GM21367 (cell line): ENCODE measurements at regions not wholly inside any gene's neighbourhood (a gene's known extent, or its start where the extent isn't known, plus 50 kb on each side); places are given as distances from the start of the nearest gene placed in this dataset.
"Not testable (repeated sequence)": the region's sequence is repeated elsewhere in the genome, so short reads cannot be mapped to it uniquely, and the experiment has no call there.

Experiments used
- ATAC-seq: cut with Tn5 transposase; IDR thresholded peaks from one replicate; pipeline ENCODE4 v1.9.1; 2021; ENCODE audit not compliant: unreplicated experiment

DNA sequence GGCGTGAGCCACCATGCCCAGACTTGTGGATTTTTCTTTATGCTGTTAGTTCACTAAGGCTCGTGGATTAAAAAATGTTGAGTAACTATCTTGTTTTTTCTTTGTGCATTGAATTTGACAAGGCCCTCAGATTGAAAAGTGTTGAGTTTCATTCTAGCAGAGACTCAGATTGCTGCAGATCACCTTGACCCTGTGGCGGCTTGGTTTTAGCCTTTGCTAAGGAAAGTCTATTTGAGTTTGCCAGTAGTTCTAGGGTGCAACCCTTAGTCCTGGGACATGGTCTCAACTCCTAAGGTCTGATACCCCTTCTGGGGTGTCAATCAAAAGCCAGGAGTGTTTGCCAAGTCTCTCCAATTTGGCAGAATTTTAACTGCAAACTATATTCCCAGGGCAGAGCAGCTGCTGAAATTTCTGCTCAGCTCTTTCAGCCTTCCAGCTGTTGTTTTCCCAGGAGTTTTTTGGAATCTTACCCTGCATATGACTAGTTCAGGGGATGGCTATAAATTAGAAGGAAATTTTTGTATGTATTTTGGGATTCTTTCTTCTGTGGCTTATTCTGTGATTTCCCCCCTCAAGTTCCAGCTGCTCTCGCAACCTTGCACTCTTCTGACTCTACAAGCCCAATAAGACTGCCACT is 84.3 kb upstream of the HAND1 start:
- ATAC-seq, result no peak

DNA sequence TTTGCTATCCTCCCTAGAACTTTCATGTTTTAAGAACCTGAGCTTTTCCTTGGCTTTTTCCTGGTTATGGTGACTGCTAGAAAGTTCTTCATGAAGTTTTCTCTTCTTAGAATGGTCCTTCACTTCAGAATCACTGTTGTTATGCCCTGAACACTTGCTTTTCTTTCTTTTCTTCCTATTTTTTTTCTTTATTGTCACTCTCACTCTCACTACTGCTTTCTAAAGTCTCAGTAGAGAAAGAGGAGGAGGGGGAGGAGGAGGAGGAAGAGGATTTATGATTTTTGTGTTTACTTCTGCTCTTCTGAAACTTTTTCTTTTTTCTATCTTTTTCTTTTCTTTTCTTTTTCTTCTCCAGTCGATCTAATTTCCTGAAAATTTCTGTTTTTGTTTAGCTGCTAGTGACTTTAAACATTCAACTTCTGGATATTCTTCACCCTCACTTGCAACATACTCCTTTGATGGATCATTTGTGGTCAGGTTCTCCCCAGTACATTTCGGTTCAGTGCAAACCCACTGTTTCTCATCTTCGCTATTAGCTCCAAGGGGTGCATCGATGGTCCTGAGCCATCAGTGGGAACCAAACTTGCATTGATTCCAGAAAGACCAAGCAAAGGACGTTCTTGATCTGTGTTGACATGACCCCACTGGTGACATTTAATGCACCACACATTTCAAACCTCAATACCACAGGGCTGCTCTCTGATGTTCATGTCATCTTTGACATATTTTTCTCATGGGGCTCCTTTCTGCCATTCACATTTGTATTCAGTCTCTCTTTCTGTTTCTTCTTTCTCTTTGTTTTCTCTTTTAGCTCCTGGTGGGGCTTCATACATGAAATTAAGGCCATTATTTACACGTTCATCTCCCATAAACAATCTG is 81.6 kb upstream of the HAND1 start:
- no peak for ATAC-seq

DNA sequence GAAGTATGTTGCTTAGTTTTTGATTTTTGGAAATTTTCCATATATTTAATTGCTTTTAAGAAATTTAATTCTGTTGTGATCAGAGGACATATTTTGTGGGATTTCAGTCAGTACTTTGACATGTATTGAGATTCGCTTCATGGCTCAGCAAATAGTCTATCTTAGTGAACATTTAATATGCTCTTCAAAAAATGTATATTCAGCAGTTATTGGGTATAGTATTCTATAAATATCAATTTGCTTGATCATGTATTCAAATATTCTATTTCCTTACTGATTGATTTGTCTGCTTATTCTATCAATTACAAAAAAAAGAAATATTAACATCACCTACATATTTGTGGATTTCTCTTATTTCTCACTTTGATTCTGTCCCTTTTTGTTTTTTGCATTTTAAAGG is 79.5 kb upstream of the HAND1 start:
- no peak for ATAC-seq

DNA sequence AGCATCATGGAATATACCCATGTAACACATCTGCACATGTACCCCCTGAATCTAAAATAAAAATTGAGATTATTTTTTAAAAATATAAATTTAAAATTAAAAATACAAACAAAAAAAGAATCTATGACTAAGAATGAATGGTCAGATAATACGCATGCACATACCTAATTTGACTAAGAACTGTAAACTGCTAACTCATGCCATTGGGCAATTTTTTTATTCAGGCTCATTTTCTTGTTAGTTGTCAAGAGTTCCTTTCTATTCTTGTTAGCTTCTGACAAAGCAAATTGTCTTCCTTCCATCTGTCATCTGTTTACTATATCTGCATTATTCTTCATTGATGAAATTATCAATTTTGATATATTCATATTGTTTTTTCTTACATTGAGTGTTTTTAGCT is 69.5 kb upstream of the HAND1 start:
- ATAC-seq, result no peak

DNA sequence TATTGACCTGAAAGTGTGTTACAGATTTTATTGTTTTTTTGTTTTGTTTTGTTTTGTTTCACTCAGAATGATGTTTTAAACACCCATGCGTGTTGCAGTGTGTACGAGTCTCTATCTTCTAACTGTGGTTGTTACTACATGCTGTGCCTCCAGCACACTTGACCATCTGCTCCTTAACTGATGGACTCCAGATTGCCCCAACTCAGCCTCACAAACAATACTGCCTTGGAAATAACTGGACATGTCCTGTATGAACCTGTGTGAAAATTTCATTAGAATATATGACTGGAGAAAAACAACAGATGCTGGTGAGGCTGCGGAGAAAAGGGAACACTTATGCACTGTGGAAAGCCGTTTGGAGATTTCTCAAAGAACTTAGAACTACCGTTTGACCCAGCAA is 68.7 kb upstream of the HAND1 start:
- ATAC-seq, result no peak

DNA sequence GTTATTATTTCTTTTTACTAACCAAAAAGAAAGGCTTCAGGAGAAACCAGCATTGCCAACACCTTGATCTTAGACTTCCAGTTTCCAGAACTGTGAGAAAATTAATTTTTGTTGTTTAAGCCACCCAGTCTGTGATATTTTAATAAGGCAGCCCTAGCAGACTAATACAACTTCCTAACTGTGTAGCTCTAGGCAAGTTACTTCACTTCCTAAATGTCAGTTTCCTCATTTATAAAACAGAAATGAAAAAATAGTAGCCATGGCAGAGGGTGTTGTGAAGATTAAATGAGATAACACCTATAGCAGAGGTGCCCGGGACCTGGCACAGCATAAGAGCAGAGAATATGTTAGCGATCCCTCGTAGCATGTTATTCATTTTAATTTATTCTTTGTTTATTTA is 66.6 kb upstream of the HAND1 start:
- ATAC-seq, result no peak

DNA sequence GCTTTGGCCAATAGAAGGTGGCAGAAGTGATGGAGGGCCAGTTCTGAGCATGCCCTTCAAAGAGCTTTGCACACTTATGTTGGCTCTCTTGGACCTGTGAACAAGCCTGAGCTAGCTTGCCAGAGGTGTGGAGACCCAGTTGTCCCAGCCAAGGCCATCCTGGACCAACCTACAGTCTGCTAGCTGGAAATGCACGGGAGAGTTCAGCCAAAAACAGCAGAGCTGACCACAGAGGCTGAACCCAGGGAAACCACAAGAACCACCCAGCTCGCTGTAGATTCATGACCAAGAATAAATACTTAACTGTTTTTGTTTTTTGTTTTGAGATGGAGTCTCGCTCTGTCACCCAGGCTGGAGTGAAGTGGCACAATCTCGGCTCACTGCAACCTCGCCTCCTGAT is 65.4 kb upstream of the HAND1 start:
- ATAC-seq, result no peak

DNA sequence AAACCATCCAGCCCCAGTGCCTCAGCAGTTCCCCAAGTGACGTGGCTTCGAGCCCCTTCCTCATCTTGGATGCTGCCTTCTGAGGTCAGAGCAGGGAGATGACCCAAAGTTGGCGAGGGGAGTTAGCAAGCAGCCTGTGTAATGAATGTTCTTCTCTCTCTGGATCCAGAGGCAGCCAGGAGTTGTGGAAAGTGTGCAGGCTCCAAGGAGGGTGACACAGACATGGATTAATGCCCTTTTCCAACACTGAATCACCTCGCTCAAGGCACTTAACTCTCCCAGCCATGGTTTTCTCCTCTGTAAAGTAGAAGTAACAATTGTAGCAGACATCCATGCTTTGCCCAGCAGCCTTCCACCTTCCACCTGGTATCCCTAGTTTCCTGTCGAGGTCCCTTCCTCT is 64.6 kb upstream of the HAND1 start:
- ATAC-seq, result no peak

DNA sequence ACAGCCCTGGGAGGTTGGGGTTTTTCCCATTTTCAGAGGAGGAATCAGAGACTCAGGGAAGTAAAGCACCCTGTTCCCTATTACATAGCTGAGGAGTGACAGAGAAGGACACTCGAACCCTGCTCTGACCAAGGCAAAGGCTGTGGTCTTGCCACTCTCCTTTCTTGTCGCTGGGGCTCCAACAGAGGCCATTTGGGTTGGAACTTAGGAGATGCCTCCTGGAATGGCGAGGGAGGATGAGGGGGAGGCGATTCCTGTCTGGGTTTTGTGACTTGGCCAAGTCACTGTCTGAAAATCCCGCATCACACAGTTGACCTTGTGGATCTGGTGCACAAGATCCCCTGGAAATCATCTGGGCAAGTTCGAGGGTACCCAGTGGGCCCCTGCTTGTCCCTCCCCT is 64.0 kb upstream of the HAND1 start:
- ATAC-seq, result no peak

DNA sequence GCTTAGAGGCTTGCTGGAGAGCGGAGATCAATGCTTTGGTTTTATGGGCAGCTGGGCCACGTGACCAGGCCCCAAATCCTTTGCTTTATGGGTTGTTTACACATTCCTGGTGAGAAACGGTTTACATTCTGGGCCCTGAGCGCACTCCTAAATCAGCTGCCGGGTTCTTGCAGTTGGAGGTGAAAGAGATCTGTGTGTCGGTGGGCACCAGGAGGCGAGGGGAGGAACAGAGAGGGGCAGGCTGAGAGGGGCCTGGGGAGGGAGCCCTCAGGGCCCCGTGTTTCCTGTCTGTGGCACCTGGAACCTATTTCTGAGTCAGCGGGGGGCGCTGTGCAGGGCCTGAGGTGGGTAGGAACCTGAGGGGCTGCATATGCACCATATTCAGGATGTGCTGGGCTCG is 63.5 kb upstream of the HAND1 start:
- ATAC-seq, result no peak

DNA sequence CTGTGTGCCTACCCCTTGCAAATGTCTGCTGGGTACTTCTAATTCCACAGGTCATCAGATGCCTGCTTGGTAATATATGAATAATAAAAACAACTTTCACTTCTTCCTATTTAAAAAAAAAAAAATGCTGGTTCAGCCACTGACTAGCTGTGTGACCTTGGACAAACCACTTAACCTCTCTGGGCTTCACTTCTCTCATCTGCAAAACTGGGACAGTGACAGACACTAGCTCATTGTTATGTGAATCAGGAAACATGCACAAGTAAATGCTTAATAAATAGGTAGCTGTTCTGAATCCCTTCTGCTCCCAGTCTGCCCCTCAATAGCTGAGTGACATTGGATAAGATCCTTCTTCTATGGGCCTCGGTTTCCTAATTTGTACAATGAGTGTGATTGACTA is 62.6 kb upstream of the HAND1 start:
- no peak for ATAC-seq

DNA sequence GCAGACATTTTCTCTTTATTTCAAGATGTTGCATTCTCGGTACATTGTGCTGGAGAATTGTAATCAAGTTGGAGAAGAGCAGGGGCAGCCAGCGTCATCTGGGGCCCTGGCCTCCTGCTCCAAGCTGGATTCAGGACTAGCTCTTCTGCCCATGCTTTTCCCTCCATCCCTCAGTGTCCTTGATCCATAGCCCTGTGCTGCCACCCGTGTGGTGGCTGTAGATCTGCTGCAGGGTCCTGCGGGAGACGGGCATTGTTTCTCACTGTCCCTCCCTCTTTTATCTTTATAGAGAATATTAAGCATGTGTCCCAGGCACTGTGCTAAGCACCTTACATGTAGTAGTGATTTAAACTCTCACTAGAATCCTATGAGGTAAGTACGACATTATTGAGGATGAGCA is 60.5 kb upstream of the HAND1 start:
- no peak for ATAC-seq

DNA sequence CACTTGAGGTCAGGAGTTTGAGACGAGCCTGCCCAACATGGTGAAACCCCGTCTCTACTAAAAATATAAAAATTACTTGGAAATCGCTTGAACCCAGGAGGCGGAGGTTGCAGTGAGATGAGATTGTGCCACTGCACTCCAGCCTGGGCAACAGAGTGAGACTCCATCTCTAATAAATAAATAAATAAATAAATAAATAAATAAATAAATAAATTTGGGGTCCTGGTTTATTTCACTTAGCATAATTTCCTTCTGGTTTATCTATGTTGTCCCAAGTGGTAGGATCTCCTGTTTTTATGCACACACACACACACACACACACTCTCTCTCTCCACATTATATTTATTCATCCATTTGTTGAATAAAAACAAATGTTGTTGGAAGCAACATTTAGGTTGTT is 58.4 kb upstream of the HAND1 start:
- ATAC-seq, result not testable (repeated sequence)

DNA sequence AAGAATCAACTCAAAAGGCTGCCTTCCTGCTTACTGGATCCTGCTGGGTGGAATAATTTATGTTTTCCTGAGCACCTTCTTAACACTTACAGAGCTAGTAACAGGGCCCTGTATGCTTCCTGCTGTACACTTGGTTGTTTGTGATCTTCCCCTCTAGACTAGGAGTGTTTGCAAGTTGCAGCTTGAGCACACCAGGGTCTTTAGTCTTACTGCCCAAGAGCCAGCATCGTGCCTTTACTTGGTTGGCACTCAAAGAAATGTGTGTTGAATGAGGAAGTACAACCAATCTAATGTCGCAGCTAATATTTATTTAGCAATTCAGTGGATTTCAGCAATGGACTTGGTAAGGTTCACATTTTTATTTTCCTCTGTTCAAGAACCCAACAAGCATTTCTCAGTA is 57.5 kb upstream of the HAND1 start:
- no peak for ATAC-seq

DNA sequence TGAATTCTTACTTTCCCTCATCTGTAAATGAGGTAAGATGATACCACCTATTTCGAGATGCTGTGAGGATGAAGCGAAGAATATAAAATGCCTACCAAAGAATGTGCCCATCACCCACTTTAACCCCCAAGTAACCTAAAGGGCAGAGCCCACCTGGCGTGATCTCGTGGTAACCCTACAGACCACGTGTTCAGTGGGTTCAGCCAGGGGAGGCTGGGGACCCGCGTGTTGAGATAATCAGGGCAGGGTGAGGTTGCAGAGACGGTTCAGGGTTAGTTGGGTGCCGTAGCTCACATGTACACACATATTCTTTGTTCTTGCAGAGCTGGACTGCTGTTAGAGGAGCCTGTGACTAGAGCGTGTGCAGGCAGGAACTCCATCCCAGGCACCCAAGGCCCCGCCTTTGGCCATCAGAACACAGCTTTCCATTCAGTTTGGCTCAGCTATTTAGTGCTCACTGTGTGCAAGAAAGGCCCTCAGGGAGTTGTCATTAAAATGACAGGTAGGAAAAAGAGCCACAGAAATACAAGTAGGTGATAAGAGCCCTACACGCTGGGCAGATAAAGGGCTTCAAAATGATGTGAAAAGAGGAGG is 56.5 kb upstream of the HAND1 start:
- no peak for ATAC-seq

DNA sequence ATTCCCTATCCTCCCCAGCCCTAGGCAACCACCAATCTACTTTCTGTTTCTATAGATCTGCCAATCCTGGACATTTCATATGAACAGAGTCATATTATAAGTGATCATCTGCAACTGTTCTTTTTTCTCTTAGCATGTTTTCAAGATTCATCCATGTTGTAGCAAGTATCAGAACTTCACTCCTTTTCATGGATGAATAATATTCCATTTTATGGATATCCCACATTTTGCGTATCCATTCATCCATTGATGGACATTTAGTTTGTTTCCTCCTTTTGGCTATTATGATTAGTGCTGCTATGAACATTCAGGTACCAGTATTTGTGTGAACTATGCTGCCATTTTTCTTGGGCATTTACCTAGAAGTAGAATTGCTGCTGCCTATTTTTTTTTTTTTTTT is 51.3 kb upstream of the HAND1 start:
- ATAC-seq, result no peak

DNA sequence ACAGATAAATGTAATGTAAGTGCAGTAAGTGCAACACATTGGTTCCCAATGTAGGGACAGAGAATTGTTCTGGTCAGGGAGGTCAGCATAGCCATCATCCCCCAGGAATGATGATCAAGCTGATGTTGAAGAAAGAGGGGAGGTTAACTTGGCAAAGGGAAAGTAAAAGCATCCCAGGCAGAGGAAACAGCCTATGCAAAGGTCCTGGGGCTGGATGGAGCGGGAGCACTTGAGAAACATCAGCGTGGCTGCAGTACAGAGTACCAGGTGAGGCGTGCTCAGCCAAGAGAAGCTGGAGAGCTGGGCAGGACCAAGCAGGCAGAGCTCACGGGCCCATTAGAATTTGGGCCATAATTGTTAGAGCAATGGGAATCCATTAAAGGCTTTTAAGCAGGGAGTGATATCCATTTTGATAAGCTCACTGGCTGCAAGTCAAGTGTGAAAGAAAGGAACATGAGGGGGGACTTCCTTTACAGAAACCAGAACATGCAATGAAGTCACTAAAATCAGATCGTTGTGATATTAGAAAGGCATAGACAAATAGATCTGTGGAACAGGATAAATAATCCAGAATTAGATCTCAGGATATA is 50.1 kb upstream of the HAND1 start:
- ATAC-seq, result no peak
